IMR-90 (cell line): ENCODE measurements at regions not wholly inside any gene's neighbourhood (a gene's known extent, or its start where the extent isn't known, plus 50 kb on each side); places are given as distances from the start of the nearest gene placed in this dataset.

Experiments
- ATAC-seq: fragments of 200-7000 bp; cut with Tn5 transposase; 2 replicates; pipeline ENCODE4 v1.9.1; 2020; ENCODE audit warnings: low read depth, mild to moderate bottlenecking, moderate library complexity
- BruUV-seq: library from RNA; stranded (reverse); fragments of 400-500 nt; replicated peaks from 2 replicates; lab custom pipeline; 2021; lab: Mats Ljungman, UMichigan
- CTCF ChIA-PET: fragments of 300-600 bp; formaldehyde crosslinking; extraction: SDS; loops from one replicate; lab custom pipeline; 2021; ENCODE audit warnings: antibody characterized with exemption; lab: Yijun Ruan, JAX
- POLR2A ChIA-PET: fragments of 300-600 bp; sonication (Branson Sonifier 250); formaldehyde crosslinking; loops from one replicate; lab custom pipeline; 2022; ENCODE audit warnings: antibody characterized with exemption; ENCODE audit not compliant: unreplicated experiment; lab: Charles Lee
- DNase-seq: peaks from one replicate; pipeline ENCODE4 v3.0.0; 2013
- H2AFZ ChIP-seq: replicated peaks from 2 replicates; pipeline ENCODE3; 2013; ENCODE audit warnings: low read length, mild to moderate bottlenecking; ENCODE audit not compliant: poor library complexity
- H2AK5ac ChIP-seq: 2 replicates; pipeline ENCODE4 v1.6.1; 2013; ENCODE audit warnings: low read depth, low read length, inconsistent platforms
- H2AK9ac ChIP-seq: replicated peaks from 2 replicates; pipeline ENCODE3; 2013; ENCODE audit warnings: mild to moderate bottlenecking, low read depth, low read length, moderate library complexity; ENCODE audit not compliant: poor library complexity
- H2BK120ac ChIP-seq: 2 replicates; pipeline ENCODE4 v1.6.1; 2013; ENCODE audit warnings: low read depth, low read length, inconsistent platforms
- H2BK15ac ChIP-seq: 3 replicates; pipeline ENCODE4 v1.6.1; 2013; ENCODE audit warnings: low read depth, low read length, inconsistent platforms
- H2BK20ac ChIP-seq: 2 replicates; pipeline ENCODE4 v1.6.1; 2013; ENCODE audit warnings: low read depth, mild to moderate bottlenecking, inconsistent platforms, low read length, moderate library complexity
- H2BK5ac ChIP-seq: 2 replicates; pipeline ENCODE4 v1.6.1; 2013; ENCODE audit warnings: mild to moderate bottlenecking, low read depth, low read length, inconsistent platforms; ENCODE audit not compliant: poor library complexity, severe bottlenecking
- H3K14ac ChIP-seq: replicated peaks from 2 replicates; pipeline ENCODE4 v1.6.1; 2013; ENCODE audit warnings: low read depth, low read length, inconsistent platforms
- H3K18ac ChIP-seq: 2 replicates; pipeline ENCODE4 v1.6.1; 2013; ENCODE audit warnings: low read depth, low read length, control low read depth
- H3K23ac ChIP-seq: 2 replicates; pipeline ENCODE4 v1.6.1; 2013; ENCODE audit warnings: low read depth, low read length, inconsistent platforms
- H3K27ac ChIP-seq: 2 replicates; pipeline ENCODE4 v1.5.1; 2013; ENCODE audit warnings: mild to moderate bottlenecking, control low read depth, low read length; ENCODE audit not compliant: insufficient read depth
- H3K27me3 ChIP-seq: 2 replicates; pipeline ENCODE4 v1.6.1; 2013; ENCODE audit warnings: low read length; ENCODE audit not compliant: control insufficient read depth, insufficient read depth
- H3K36me3 ChIP-seq: 2 replicates; pipeline ENCODE4 v1.6.1; 2013; ENCODE audit warnings: low read length, mixed read lengths; ENCODE audit not compliant: control insufficient read depth, insufficient read depth
- H3K4ac ChIP-seq: 2 replicates; pipeline ENCODE4 v1.6.1; 2013; ENCODE audit warnings: low read depth, low read length, inconsistent platforms
- H3K4me1 ChIP-seq: 2 replicates; pipeline ENCODE4 v1.6.1; 2013; ENCODE audit warnings: low read length, mixed read lengths; ENCODE audit not compliant: control insufficient read depth, insufficient read depth
- H3K4me2 ChIP-seq: 2 replicates; pipeline ENCODE4 v1.6.1; 2013; ENCODE audit warnings: low read depth, mild to moderate bottlenecking, control low read depth, low read length, moderate library complexity
- H3K4me3 ChIP-seq: 2 replicates; pipeline ENCODE4 v1.5.1; 2013; ENCODE audit warnings: low read depth, mild to moderate bottlenecking, control low read depth, low read length, moderate library complexity; ENCODE audit not compliant: insufficient read depth
- H3K56ac ChIP-seq: 2 replicates; pipeline ENCODE4 v1.6.1; 2013; ENCODE audit warnings: low read length, inconsistent platforms; ENCODE audit not compliant: insufficient read depth; ENCODE audit errors: extremely low read depth
- H3K79me1 ChIP-seq, 2 experiments: 2 replicates each; pipeline ENCODE4 v1.6.1; 2013; ENCODE audit warnings: low read length in 2 of 2, inconsistent platforms in 1 of 2, low read depth in 1 of 2
- H3K9ac ChIP-seq: 2 replicates; pipeline ENCODE4 v1.6.1; 2013; ENCODE audit warnings: low read depth, low read length, control low read depth
- H3K9me1 ChIP-seq: 2 replicates; pipeline ENCODE4 v1.6.1; 2013; ENCODE audit warnings: low read length, inconsistent platforms; ENCODE audit not compliant: insufficient read depth
- H3K9me3 ChIP-seq: 2 replicates; pipeline ENCODE4 v1.6.1; 2013; ENCODE audit warnings: low read length; ENCODE audit not compliant: control insufficient read depth, insufficient read depth
- H4K20me1 ChIP-seq: 2 replicates; pipeline ENCODE4 v1.6.1; 2013; ENCODE audit warnings: low read length, inconsistent platforms; ENCODE audit not compliant: insufficient read depth
- H4K5ac ChIP-seq: 2 replicates; pipeline ENCODE4 v1.6.1; 2013; ENCODE audit warnings: mild to moderate bottlenecking, low read depth, low read length, control low read depth
- H4K8ac ChIP-seq, 2 experiments: 2 replicates each; pipeline ENCODE4 v1.6.1; 2013; ENCODE audit warnings: low read depth in 2 of 2, low read length in 2 of 2, control low read depth in 1 of 2, inconsistent platforms in 1 of 2
- H4K91ac ChIP-seq: 2 replicates; pipeline ENCODE4 v1.6.1; 2013; ENCODE audit warnings: low read depth, low read length, inconsistent platforms; ENCODE audit not compliant: insufficient read depth
- MAZ ChIP-seq: IDR thresholded peaks from 2 replicates; pipeline ENCODE4 v1.6.1; 2012; ENCODE audit warnings: low read depth, mild to moderate bottlenecking, low read length, improper control_type of control experiment, moderate library complexity, borderline replicate concordance
- NFE2L2 ChIP-seq: fragments of 150-350 bp; IDR thresholded peaks from 2 replicates; pipeline ENCODE4 v1.6.1; 2016; ENCODE audit warnings: low read depth, mild to moderate bottlenecking, low read length
- WGBS, 2 experiments: methylation state at CpG; one replicate each; pipeline versions ENCODE4 v1.1.5 to v1.1.7; 2013; ENCODE audit warnings: missing lambda C conversion rate in 2 of 2; ENCODE audit not compliant: insufficient read length in 1 of 2; ENCODE audit errors: extremely low coverage in 2 of 2; 5-methylcytosine and 5-hydroxymethylcytosine counted together
- dilution Hi-C: fragments of 300-500 bp; cut with HindIII; formaldehyde crosslinking; loops from one replicate; pipeline ENCODE4 v1.14.3; 2018; ENCODE audit warnings: low sequenced_read_pairs; ENCODE audit not compliant: unreplicated experiment
- in situ Hi-C: fragments of 300-500 bp; cut with MboI; formaldehyde crosslinking; loops from 3 replicates; pipeline ENCODE4 v1.14.3; 2019; ENCODE audit warnings: low sequenced_read_pairs, inconsistent platforms, mixed read lengths
- intact Hi-C: fragments of 100-400 bp; cut with micrococcal nuclease; formaldehyde crosslinking; loops from 2 replicates; pipeline ENCODE4 v1.10.0; 2022
- TF ChIP-seq, protein P1 (sequence below): fragments of 150-350 bp; IDR thresholded peaks from 2 replicates; pipeline ENCODE4 v1.6.1; 2016; ENCODE audit warnings: low read depth, mild to moderate bottlenecking, low read length, moderate library complexity, borderline replicate concordance

GRCh38 chr17:72414032-72414396, 293.2 kb downstream of the SOX9 start:
- POLR2A ChIA-PET, result no interaction called here

More at GRCh38 chr17:72414032-72414396, 293.2 kb downstream of the SOX9 start:
- Histone ChIP-seq H4K5ac (no peak overlapping the region), H4K8ac (no peak overlapping the region), H2AK5ac (0 out of 2 replicates have a peak overlapping the region, but pooled peaks have one; percentile 9), H3K27me3 (no peaks in the 10 kb centered on the region), H3K9ac (no peak overlapping the region), H3K14ac (no peak overlapping the region), H4K91ac (no peak overlapping the region), H2AK9ac (no peak overlapping the region), H3K4ac (no peak overlapping the region), H3K4me2 (no peak overlapping the region), H2AFZ (no peak overlapping the region), H2BK120ac (no peak overlapping the region), H3K4me1 (no peaks in the 10 kb centered on the region), H3K36me3 (no peaks in the 10 kb centered on the region), H4K20me1 (no peaks in the 10 kb centered on the region), H3K79me1 (peaks cover 8 to 33% of the 10 kb centered on the region in 2 experiments; a peak in 2 of 4 replicates), H2BK20ac (no peak overlapping the region), H3K56ac (no peak overlapping the region), H3K4me3 (no peak overlapping the region), H2BK5ac (no peak overlapping the region), H3K23ac (no peak overlapping the region), H3K27ac (no peak overlapping the region), H2BK15ac (no peak overlapping the region), H3K9me1 (peaks cover 5% of the 10 kb centered on the region; the same call in 1 of the 2 replicates), H3K9me3 (peaks cover 7% of the 10 kb centered on the region), H3K18ac (no peak overlapping the region)
- no peak for TF ChIP-seq NFE2L2
- TF ChIP-seq MAZ, result no peak
- TF ChIP-seq, protein P1, sequence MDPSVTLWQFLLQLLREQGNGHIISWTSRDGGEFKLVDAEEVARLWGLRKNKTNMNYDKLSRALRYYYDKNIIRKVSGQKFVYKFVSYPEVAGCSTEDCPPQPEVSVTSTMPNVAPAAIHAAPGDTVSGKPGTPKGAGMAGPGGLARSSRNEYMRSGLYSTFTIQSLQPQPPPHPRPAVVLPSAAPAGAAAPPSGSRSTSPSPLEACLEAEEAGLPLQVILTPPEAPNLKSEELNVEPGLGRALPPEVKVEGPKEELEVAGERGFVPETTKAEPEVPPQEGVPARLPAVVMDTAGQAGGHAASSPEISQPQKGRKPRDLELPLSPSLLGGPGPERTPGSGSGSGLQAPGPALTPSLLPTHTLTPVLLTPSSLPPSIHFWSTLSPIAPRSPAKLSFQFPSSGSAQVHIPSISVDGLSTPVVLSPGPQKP, result no peak
- CTCF ChIA-PET, result no interaction called here
- dilution Hi-C loops (no loop called here), intact Hi-C loops (no loop called here), in situ Hi-C loops (no loop called here)
- ATAC-seq, result no peak
- BruUV-seq, result no TSS peak
- DNase-seq, result no peak
- WGBS, 2 experiments, result no CpG with 5 or more reads among the region's 5 CpGs
